Retina (tissue), 1 donor: ENCODE measurements at regions not wholly inside any gene's neighbourhood (a gene's known extent, or its start where the extent isn't known, plus 50 kb on each side); places are given as distances from the start of the nearest gene placed in this dataset.
"Not testable (repeated sequence)": the region's sequence is repeated elsewhere in the genome, so short reads cannot be mapped to it uniquely, and the experiment has no call there.

Experiments used
- DNase-seq: peaks from one replicate; pipeline ENCODE4 v3.0.0-alpha.2; 2016

DNA sequence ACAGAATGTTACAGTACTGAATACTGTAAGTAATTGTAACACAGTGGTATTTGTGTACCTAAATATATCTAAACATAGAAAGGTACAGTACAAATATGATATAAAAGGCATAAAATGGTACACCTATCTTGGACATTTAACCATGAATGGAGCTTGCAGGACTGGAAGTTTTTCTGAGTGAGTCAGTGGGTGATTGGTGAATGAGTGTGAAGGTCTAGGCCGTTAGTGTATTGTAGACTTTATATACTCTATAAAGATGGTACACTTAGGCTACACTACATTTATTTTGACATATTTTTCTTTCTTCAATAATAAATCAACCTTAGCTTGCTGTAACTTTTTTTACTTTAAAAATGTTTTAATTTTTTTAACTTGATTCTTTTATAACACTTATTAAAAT, 422.5 kb upstream of the FSTL5 start:
- DNase-seq, result no peak

DNA sequence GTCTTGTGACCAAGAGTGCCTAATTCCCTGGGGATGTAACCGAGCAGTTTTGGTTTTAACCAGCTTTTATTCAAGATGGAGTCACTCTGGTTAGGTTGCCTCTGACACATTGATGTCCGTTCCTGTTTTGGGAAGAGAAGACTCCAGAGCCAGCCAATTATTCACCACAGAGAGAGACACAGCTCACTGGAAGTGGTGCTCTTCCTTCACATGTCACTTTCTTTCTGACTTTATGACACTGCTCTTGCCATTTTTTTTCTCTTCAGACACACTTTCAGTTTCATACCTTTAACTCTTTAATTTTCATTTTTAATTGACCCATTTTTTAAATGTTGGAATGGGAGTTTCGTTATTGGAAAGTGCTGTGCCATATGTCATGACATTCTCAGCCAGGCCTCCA, 418.4 kb upstream of the FSTL5 start:
- no peak for DNase-seq

DNA sequence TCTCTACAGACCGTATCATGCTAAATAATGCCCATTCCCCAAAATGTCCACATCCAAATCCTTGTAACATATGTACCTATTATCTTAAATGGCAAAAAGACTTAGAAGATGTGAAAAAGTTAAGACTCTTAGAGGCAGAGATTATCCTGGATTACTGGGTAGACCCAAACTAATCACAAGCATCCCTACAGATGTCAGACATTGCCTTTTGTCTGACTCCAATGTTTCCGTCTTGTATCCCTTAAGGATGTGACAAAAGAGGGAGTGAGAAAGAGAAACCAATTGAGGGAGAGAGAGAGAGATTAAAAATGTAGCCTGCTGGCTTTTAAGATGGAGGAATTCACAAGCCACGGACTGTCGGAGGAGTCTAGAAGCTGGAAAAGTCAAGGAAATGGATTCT, 401.9 kb upstream of the FSTL5 start:
- DNase-seq, result no peak

DNA sequence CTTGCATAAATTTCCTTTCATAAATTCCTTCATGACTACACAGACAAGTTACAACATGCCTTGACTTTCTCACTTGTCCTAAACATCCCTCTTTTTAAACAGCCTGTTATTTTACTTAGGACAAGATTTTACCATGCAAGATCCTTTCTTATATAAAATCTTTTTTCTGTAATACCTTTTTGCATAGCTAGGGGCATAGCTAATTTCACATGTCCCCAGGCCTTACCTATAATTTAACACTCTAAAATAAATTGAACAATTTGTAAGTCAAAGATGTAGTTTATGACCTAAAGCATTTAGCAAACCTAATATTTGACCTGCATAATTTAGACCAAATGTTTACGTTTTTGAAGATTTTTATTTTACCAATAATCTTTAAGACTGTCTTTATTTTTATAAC, 396.3 kb upstream of the FSTL5 start:
- DNase-seq, result no peak

DNA sequence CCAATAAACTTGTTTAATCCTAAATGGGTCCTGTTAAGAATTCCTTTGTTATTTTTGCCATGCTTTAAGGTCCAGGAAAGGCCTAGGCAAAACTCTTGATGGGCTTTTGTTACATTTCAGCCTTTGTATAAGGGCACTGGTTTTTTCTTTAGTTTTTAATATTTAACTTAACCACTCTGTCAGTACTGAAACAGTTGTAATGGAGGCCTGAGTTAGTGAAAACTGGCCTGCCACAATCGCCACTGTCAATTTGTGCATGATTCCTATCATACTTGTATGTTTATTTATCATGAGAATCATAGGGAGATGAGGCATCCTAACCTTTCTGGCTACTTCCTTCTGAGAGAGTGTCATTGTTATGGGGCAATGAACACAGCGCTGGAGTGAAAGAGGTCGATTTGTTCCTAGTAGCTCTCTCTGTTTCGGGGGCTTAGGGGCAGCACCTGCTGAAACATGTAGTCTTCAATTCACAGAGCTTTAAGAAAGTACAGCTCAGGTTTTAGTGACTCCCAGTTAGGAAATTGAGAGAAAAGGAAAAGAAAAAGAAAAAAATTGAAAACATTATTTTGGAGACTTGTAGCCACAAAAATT, 393.8 kb upstream of the FSTL5 start:
- DNase-seq, result no peak

DNA sequence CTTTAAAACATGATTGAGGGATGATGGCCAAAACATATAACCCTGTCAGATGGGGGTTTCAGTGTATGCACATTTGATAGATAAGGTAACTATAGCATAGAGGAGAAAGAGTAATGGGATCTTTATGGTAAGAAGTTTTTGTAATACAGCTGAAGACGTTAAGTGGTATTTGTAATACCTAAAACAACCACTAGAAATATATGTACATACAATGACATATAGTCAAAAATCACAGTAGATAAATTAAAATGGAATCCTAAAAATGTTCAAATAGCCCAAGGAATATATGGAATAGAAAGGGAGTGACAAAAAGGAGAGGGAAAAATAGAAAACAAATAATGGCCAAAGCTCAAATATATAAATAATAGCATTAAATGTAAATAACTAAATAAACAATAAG, 371.3 kb upstream of the FSTL5 start:
- DNase-seq, result no peak

DNA sequence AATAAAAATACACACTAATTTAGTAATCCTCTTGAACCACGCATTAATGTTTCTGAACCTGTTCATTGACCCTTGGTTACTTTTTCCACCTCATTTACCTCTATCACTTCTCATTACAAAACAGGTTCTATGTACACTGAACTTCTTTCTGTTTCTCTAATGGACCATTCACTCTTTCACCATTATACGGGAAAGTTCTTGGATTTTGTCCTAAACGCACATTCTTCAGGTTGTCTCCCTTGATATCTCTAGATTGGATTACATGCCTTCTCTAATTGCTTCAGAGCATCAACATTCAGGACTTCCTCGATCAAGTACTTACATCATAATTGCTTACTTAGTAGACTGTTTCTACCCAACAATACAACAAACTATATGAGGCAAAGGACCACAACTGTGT, 359.4 kb upstream of the FSTL5 start:
- DNase-seq, result peak; percentile 29

DNA sequence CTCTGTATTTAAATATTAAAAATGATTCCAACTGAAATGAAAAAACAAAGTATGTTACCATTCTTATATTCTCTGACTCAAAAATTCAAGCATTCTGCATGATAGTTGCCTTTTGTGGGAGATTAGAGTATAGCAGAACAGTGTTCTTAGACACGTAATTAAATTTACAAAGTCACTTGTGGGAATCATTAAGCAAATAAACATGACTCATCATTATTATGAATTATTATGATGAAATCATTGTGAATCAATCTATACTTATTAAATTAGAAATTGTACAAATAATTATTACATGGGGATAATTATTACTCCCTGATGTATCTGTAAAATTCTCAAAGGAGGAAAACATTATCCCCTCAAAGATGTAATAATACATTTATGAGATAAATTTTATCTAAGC, 358.9 kb upstream of the FSTL5 start:
- no peak for DNase-seq

DNA sequence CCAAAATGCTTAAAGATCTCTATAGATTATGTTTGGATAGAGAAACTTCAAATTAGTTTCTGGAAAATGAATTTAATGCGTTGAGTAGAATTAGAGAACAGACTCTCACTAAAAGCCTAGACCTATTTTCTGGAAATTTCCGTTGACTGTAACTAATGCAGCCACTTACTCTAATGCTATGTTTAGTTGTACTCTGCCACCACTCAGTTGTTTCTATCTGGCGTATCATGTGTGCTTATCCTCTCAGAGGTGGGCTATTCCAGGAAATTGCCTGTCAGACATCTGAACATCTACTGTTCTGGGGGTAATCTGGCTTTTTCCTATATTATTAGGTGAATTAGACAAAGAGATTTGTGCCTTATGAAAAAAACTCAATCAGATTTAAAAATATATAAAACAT, 347.1 kb upstream of the FSTL5 start:
- DNase-seq, result no peak

DNA sequence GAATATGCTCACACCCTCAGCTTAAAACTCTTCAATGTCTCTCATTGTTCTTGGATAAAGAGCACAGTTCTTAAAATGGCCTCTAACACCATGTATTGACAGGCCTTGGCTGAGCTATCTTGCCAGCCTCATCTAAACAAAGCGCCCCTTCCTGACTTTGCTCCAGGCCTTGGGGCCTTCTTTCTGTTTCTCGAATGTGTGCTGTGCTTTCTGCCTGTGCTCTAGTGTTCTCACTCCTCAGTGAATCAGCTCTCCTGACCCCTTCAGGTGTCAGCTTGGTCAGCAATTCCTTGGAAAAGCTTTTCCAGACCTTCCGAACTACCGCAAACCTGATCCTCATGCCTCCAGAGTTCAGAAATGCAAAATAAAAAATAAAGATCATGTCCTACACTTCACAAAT, 346.3 kb upstream of the FSTL5 start:
- no peak for DNase-seq

DNA sequence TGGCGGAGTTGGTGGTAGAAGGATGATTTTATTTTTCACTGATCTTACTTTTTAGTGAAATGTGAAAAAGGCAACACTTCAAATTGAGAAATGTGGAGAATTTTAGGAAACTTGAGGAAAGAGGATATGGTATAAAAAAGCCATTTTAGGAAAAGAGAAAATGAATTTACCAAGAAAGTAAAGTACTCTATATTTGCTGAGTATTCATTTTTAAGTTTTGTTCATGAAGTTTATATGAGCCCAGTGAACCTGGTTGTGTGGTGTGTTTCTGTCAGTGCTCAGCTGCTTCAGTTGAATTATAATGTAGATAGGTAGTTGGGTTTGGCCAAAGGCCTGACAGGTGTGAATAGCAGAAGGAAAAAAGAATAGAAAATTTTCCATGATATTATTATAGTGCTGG, 345.5 kb upstream of the FSTL5 start:
- no peak for DNase-seq

DNA sequence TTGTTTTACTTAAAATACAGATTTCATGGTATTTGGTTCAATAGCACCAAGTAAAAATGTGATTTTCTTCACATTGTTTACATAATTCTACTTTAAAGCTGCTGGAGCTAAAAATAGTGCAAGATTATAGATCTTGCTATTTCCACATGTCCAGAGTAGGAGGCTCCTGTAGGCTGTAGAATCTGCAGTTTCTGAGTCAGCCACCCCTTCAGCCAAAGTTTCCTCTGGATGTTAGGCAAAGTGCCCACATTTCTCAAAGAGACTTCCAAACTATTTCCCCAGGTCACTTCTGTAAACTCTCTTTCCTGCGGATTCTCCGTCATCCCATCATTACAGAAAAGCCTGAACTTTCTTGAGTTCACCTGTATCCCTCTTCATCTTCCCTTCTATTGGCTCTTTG, 342.5 kb upstream of the FSTL5 start:
- no peak for DNase-seq

DNA sequence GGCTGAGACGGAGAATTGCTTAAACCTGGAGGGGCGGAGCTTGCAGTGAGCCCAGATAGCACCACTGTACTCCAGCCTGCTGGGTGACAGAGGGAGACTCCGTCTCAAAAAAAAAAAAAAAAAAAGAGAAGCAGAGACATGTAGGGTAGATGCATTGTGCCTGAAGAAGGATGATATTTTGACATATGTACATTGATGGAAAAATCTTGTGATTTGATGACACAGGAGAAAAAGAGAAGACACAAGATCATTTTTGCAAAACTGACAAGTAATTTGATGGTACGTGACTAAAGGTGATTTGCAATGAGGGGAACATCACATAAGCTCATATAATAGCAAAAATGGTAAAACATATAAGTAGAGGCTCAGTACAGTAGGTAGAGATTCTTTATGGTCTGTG, 340.1 kb upstream of the FSTL5 start:
- DNase-seq, result no peak

DNA sequence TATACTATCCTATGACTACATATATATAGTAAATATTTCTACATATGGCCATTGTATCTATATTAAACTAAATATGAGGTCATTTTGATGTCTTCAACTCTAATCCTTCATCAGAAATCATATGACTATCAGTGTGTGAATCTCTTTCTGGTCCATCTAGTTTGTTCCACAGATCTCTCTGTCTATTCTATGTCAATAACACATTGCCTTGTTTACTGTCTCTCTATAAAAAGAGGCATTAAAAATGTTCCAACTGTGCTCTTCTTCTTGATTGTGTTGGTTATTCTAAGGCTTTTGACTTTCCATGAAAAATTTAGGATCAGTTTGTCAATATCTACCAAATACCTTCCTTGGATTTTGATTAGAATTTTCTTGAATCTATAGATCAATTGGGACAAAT, 338.3 kb upstream of the FSTL5 start:
- DNase-seq, result no peak

DNA sequence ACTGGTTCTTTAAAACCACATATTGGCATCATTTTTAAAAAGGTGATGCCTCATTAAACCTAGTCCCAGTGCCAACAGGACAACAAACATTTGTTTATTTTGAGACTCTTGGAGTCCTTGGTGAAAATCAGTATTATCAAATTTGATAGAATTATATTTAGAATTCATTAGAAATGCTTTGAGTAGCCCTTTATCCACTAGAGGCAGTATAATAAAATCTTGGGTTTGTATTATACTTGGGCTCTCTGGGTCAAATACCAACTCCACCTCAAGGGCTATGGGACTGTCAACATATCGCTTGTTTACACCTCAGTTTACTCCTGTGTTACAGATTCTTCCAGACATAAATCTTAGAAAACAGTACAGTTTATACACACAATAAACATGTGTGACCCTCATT, 335.7 kb upstream of the FSTL5 start:
- no peak for DNase-seq

DNA sequence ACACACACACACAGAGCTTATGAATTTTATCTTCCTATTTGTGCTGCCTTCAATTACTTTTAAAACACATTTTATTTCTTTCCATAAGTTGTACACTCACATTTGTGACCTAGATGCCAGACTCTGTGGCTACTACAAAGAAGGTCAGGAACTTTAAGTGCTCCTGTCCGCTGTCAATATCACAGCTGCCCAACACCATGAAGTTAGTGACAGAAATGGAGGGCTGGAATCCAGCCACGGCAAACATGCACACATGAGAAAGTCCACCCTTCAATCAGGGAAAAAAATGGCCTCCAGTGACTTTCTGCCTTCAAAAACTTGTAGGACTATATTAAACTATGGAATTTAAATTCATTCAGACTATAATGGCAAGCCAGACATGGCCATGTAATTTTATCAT, 334.4 kb upstream of the FSTL5 start:
- peak; percentile 8 for DNase-seq

DNA sequence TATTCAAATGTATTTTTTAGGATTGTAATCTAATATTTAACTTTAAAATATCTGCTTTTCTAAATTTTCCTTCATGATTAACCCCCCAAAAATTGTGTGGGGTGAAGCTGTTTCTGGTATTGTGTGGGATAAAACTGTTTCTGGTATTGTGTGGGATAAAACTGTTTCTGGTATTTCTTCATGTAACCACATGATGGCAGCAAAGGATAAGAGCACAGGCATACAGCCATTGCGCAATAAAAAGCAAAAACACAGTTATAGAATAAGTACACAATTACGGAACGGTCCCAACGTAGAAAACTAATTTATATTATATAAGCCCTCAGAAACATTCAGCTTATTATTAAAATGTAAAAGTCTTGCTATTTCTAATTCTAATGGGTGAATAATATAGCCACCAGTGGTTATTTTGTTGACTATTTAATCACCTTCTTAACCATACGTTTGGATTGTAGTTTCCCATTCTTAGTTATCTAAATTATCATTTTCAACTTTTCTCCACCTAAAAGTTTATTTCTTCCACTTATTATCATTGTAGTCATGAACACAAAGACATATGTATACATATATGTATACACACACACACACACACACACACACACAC, 333.9 kb upstream of the FSTL5 start:
- DNase-seq, result peak; percentile 32

DNA sequence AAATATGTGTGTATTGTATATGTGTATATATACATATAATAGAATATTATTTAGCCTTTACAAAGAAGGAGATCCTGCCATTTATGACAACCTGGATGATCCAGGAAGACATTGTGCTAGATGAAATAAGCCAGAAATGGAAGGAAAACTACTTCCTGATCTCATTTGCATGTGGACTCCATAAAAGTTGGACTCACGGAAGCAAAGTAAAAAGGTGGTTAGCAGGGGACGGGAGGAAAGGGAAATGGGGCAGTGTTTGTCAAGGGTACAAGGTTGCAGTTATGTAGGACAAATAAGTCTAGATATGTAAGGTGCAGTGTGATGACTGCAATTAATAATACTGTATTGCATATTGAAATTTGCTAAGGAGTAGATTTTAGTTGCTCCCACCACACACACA, 331.1 kb upstream of the FSTL5 start:
- DNase-seq, result no peak

DNA sequence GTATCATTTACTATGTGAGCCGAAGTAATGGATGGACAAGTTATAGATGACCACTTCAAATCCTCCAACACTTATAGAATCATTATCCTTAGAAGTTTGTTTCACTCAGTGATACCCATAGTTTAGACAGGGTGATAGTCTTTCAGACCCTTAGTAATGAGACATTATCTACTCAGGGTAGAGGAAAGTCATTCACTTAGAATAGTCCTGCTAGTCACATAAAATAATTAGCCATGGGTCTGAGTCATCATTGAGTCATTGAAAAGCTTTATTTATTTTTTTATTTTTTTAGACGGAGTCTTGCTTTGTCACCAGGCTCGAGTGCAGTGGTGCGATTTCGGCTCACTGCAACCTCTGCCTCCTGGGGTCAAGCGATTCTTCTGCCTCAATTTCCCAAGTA, 321.7 kb upstream of the FSTL5 start:
- no peak for DNase-seq

DNA sequence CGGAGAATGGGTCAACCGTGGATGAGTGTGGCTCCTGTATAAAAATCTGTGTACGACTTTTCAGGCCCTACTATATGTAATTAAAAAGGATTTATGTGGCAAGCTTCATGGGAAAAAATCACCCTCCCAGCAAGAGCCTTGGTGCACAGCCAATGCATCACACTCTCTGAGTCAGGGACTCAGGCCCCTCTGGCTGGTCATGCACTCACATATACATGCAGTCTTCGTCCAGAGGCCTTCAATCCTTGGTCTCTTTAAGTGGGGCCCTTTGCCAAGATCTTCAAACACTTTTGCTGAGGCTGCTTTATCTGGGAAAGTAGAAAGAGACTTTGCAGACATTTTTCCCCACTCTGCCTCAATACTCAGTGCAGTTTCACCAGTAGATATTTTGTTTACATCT, 311.4 kb upstream of the FSTL5 start:
- DNase-seq, result no peak

DNA sequence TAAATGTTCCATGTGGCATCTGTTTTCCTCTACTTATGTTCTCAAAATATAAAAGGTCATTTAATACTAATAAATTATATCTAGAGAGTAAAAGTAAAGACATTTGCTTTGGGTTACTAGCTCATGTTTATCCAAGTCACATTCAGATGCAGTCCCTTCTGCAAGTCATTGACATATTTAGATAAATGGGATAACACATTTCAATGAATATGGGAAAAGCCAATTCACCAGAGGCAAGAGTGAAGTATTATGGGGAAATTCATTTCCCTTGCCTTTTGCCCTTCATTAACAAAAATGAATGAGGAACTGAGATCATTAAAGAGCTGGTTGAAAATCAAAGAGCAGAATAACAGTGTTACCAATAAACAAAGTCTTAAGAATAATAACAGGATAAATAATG, 306.2 kb upstream of the FSTL5 start:
- DNase-seq, result no peak

DNA sequence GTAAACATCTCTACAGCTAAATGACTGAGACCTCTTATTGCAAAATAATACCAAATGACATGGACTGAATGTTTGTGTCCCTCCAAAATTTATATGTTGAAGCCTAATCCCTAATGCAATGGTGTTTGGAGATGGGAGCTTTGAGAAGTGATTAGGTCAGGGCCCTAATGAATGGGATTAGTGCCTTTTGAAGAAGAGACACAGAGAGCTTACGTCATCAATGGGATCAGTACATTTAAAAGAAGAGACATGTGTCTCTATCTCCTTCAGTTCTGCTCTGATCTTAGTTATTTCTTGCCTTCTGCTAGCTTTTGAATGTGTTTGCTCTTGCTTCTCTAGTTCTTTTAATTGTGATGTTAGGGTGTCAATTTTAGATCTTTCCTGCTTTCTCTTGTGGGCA, 301.6 kb upstream of the FSTL5 start:
- DNase-seq, result not testable (repeated sequence)

DNA sequence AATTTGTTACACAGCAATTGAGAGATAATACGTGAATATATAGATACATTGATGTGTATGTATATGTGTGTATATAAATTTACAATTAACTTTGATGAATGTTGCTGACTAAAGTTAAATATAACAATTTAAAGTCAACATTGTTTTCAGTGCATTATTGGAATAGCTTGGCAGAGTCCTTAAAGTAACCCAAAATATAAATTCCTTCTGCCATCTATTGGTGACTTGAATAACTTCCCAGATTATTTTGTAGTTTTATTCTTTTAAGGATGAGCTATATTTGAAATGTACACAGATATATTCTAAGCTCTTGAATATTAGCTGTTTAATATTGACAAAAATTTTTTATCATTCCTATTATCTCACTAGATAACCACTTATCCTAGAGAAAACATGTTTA, 298.2 kb upstream of the FSTL5 start:
- DNase-seq, result no peak

DNA sequence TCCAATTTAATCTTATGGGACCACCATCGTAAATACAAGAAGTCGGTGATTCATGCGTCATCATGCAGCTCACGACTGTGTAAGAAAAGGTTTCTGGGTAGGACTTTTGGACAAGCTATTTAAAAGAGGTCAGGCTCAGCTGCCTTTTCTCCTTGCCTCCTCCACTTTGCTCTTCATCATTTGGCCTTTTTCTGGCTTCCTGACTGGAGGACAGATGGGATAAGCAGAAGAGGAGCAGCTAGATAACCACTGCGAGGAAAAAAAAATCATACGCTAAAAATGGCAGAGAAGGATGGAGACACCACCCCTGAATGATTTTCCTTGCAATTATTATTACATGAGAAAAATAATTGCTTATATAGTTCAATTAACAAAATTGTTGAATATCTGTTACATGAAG, 294.3 kb upstream of the FSTL5 start:
- no peak for DNase-seq

DNA sequence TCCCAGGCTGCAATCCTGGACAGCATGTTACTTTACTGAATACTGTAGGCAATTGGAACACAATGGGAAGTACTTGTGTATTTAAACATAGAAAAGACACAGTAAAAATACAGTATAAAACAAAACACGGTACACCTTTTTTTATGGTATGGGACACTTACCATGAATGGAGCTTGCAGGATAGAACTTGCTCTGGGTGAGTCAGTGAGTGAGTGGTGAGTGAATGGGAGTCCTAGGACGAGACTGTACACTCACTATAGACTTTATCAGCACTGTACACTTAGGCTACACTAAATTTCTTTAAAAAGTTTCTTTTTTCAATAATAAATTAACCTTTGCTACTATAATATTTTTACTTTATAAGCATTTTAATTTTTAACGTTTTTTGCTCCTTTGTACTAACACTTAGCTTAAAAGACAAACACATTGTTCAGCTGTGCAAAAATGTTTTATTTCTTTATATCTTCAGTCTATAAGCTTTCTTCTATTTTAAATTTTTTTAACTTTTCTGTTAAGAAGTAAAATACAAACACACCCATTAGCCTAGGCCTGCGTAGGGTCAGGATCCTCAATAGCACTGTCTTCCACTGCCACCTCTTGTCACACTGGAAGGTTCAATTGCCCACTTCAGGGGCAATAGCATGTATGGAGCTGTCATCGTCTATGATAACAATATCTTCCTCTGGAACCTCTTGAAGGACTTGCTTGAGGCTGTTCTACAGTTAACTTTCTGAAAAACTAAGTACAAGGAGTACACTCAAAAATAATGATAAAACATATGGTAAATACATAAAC, 293.5 kb upstream of the FSTL5 start:
- DNase-seq, result no peak
